GM18520 (cell line): ENCODE measurements at regions not wholly inside any gene's neighbourhood (a gene's known extent, or its start where the extent isn't known, plus 50 kb on each side); places are given as distances from the start of the nearest gene placed in this dataset.
"Not testable (repeated sequence)": the region's sequence is repeated elsewhere in the genome, so short reads cannot be mapped to it uniquely, and the experiment has no call there.

Source experiments
- ATAC-seq: cut with Tn5 transposase; IDR thresholded peaks from one replicate; pipeline ENCODE4 v1.9.1; 2021; ENCODE audit not compliant: unreplicated experiment

DNA sequence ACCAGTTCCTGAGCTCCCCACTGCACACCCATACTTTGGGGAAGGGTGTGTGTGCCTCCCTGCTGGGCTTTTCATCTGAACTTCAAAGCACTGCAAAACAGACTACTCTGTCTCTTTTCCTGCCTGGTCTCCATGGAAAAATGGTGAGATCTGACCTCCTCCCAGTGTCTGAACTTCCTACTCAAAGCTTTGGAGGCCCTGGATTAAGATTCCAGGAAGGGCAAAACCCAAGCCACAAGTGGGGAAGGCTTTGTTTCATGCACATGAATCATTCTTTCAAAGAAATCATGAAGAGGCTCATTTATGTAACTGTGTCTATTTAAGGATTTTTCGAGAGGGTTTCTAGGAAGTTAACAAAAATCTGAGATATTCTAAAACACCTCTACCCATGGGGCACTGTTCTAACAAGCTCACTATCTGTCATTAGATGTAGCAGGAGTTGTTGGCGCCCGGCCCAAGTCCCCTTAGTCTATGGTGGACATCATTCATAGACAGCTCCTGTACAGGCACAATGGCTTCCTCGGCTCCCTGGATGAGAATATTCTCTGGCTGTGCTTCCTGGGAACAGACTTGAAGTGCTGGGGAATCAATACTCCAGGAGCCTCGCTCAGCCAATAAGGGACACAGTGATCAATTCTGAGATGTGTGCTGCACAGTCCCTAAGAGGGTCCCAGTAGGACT is 224.0 kb downstream of the KTN1 start:
- no peak for ATAC-seq

DNA sequence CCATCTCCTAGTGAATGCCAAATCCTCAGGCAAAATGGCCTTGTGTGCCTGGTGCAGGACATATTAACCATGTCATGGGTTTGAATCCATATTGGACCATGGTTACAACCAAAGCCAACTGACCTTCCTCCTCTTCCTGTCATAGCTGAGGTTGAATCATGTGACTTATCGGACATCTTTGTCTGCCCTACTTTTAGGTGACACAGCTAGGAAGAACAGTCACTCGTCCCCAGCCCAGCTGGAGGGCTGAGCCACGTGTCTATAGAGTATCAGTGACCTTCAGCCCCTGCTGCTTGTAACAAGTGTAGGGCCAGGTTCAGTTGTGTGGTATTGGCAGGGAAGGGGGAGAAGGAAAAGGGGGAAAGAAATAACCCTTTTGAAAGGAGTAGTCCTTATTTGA is 225.2 kb downstream of the KTN1 start:
- no peak for ATAC-seq

GRCh38 chr14:55807053-55807880 is 227.3 kb downstream of the KTN1 start:
- peak; percentile 56 for ATAC-seq

- ATAC-seq = no peak
Measured at GRCh38 chr14:55807881-55808379, 227.9 kb downstream of the KTN1 start.

DNA sequence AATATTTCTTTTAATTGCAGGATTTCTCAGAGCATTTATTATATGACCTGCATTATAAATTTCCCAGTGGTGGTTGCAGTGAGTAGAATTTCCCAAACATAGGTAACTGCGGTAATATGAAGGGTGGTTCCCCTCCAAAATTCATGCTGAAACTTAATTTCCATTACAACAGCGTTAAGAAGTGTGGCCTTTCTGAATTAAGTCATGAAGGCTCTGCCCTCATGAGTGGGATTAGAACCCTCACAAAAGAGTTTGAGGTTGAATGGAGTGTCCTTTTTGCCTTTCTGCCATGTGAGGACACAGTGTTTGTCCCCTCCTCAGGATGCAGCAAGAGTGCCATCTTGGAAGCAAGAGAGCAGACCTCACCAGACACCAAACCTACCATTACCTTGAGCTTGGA is 233.6 kb downstream of the KTN1 start:
- ATAC-seq = no peak

GRCh38 chr14:55814064-55814463 is 234.1 kb downstream of the KTN1 start:
- no peak for ATAC-seq

DNA sequence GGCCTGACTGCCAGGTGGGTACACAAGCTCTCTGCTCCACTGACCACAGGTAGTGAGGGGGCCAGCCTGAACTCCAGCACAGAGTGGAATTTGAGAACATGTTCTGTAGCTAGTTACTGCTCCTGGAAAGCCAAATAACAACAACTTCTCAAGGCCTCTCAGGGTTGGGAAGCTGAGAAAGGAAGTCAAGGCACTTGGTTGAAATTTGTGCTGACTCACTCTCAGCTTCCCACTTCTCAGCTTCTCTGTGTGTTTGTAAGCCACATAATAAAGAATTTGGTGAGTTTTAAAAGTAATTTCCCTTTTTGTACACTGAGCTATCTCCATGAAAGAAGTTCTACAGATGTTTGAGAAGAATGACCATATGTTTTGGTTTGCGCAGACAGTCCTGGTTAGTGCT is 234.9 kb downstream of the KTN1 start:
- ATAC-seq = no peak

GRCh38 chr14:55816225-55816624 is 236.2 kb downstream of the KTN1 start:
- no peak for ATAC-seq

GRCh38 chr14:55819610-55820304 is 239.8 kb downstream of the KTN1 start:
- no peak for ATAC-seq

DNA sequence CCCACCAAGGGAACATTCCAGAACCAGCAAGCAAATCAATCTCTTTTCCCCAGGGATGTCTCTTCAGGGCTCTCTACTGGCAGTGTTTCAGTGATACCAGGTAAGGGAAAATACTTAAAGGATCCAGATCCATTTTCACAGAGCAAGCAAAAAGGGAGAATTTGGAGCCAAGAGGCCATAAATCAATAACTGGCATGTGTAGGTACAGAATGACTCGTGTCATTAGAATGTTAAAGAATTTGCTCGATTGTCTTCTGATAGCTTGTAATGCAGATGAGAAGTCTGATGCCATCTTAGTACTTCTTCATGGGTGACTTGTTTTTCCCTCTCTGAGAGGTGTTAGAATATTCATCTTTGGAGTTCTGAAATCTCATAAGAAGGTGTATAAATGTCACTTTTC is 242.9 kb downstream of the KTN1 start:
- no peak for ATAC-seq

- no peak for ATAC-seq
Measured at GRCh38 chr14:55832122-55832911, 252.3 kb downstream of the KTN1 start.

DNA sequence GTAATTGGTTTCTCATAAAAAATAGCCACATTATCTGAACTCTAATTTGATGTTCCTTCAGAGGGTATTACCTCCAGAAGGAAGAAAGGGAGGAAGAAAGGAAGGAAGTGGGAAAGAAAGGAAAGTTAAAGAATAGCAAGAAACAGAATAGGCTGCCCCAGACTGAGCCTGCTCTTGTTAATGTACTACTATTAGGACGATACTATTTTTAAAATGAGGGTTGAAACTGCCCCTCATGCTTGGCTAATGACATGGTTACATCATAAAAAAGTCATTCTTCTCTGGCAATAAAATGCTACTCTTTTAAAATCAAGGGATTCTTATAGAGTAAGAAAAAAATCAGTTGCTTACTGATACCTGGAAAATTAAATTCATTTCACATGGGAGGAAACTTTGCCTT is 253.0 kb downstream of the KTN1 start:
- ATAC-seq = no peak

GRCh38 chr14:55834390-55834789 is 254.4 kb downstream of the KTN1 start:
- ATAC-seq = no peak

DNA sequence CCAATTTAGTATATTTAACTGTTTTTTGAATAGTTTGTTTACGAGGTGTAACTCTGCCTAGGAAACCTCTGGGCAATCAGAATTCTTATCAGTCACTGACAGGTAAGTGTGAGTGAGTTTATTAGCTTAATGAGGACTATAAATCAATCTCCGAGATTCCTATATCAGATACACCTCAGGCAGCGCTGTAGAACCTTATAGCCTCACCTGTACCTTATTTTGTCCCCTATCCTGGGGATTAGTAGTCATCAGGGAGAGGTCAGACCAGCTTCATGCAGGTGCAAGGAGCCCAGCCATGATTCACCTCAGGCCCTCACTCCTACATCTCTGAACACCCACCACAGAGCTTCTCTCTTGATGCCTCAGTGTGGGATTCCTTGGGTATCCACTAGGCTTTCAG is 256.0 kb downstream of the KTN1 start:
- ATAC-seq = no peak

DNA sequence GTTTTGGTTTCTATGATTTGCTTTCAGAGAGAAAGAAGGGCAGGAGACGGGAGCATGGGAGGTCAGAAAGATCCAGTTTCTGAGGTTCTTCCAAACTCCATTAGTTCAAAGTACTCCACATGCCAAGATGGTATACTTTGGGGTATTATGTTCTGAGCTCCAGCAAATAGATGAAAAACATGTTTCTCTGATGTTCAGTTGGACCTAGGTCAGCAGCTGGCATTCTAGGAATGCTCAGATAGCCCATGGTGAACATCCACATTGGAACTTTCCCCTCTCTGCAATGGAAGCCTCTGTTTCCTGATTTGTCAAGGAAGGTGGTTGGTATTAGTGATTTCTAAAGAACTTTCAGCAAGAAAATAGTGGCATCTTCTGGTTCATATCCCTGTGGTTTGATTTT is 257.5 kb downstream of the KTN1 start:
- ATAC-seq = no peak

DNA sequence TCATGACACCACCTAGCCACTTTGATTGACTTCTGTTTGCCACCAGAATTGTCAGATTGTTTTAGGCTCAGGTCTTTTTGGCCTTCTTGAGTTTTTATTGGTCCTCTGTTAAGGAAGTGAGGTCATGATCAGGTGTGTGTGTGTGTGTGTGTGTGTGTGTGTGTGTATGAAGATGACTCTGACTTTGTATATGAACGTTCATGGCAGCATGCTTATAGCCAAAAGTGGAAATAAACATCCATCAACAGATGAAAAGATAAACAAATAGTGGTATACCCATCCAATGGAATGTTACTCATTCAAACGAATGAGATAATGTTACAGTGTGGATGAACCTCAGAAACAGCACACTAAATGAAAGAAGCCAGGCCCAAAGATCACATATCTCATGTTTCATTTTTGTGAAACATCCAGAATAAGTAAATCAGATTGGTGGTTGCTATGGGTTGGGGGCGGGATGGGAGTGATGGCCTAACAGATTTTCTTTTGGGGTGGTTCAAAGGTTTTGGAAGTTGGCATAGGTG is 258.6 kb downstream of the KTN1 start:
- no peak for ATAC-seq

- not testable (repeated sequence) for ATAC-seq
Measured at GRCh38 chr14:55839301-55839947, 259.4 kb downstream of the KTN1 start.

DNA sequence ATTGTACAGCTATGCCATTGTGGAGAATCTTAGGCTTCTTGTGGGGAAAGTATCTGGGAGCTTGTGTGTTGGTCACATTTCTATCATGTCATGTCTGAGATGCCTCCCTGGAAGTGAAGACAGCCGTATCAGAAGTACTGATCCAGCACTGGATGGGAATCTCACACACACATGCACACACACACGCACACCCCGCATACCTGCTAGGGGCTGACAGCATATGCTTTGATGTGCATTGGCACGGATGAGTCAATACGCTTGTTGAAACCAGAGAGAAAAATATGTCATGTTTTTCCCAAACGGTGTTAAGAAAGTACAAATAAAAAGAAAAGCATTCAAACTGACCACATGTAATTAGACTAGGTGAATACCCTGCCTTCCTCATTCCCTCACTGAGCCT is 260.8 kb downstream of the KTN1 start:
- no peak for ATAC-seq

GRCh38 chr14:55841625-55842024 is 261.6 kb downstream of the KTN1 start:
- ATAC-seq = no peak

DNA sequence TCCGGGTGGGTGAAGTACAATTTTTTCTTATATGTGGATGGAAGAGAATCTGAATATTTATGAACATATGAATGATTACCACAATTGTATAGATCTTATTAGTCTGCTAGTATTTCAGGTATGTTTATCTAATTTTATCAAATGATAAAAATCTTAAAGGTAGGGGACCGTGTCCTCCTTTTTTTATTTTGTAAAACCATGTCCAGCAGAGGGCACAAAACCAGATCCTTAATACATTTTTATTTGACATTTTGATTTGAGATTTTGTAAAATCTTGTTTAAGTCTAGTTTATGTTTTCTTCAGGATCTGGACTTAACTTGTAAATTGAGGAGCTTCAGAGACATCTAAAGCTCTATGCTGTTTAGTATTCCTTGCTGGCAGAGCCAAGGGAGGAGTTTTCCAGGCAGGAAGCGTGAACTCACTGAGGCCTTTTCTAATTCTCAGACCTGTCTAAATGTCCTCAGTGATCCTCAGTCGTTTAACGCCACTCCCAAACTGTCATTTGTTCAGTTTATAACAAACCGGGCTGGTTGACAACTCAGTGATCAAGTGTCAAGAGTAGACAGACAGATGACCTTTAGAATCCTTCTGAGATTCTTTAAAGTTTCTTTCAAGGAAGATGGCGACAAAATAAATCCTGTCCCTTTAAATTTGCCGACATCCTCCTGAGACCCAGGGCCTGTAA is 263.9 kb downstream of the KTN1 start:
- ATAC-seq = no peak
